Heart right ventricle (tissue), 16 donors: ENCODE measurements at regions not wholly inside any gene's neighbourhood (a gene's known extent, or its start where the extent isn't known, plus 50 kb on each side); places are given as distances from the start of the nearest gene placed in this dataset.

ENCODE experiments used
- ATAC-seq, 8 donors: fragments of 200-7000 bp; cut with Tn5 transposase; one replicate each; pipeline ENCODE4 v1.9.1; 2020; ENCODE audit warnings: mild to moderate bottlenecking in 8 of 8, moderate library complexity in 8 of 8, moderate number of reproducible peaks in 1 of 8
- DNase-seq, 2 donors: peaks; one replicate each; pipeline ENCODE4 v3.0.0-alpha.2; 2020
- H3K27ac ChIP-seq, 10 donors: fragments of 200-600 bp; sonication (generic) in 2 of 10; one replicate each; pipeline versions ENCODE4 v1.5.0 to v1.8.0; 2020 to 2022; ENCODE audit warnings: mild to moderate bottlenecking in 3 of 10
- H3K27me3 ChIP-seq, 7 donors: fragments of 200-600 bp; one replicate each; pipeline ENCODE4 v1.8.0; 2021 to 2022; ENCODE audit warnings: mild to moderate bottlenecking in 2 of 7
- H3K36me3 ChIP-seq, 9 donors: fragments of 200-600 bp; sonication (generic) in 1 of 9; one replicate each; pipeline versions ENCODE4 v1.5.0 to v1.8.0; 2020 to 2022; ENCODE audit warnings: mild to moderate bottlenecking in 2 of 9
- H3K4me1 ChIP-seq, 9 donors: fragments of 200-600 bp; sonication (generic) in 1 of 9; one replicate each; pipeline versions ENCODE4 v1.5.0 to v1.8.0; 2020 to 2022; ENCODE audit warnings: mild to moderate bottlenecking in 4 of 9
- H3K4me3 ChIP-seq, 10 donors: fragments of 200-600 bp; sonication (generic) in 2 of 10; one replicate each; pipeline versions ENCODE4 v1.5.0 to v1.8.0; 2020 to 2022; ENCODE audit warnings: mild to moderate bottlenecking in 7 of 10, moderate library complexity in 2 of 10
- H3K9me3 ChIP-seq, 11 donors: fragments of 200-600 bp in 10 of 11; sonication (generic) in 2 of 11; one replicate each; pipeline versions ENCODE4 v1.5.0 to v1.8.0; 2013 to 2022; ENCODE audit warnings: mild to moderate bottlenecking in 2 of 11, control low read depth in 1 of 11, moderate library complexity in 1 of 11
- WGBS, 2 donors: extraction: QIAGEN DNeasy Blood & Tissue Kit; methylation state at CpG; one replicate each; pipeline ENCODE4 v1.1.7; 2013; ENCODE audit warnings: inconsistent platforms in 1 of 2; 5-methylcytosine and 5-hydroxymethylcytosine counted together
- intact Hi-C, 10 donors: fragments of 100-400 bp; cut with DNase I; formaldehyde crosslinking; loops; one replicate each; pipeline versions ENCODE4 v1.11.1 to v1.14.2; 2022
- TF ChIP-seq, protein P1 (sequence below), 9 donors: fragments of 200-600 bp; sonication (generic) in 2 of 9; IDR thresholded peaks; one replicate each; pipeline versions ENCODE4 v1.5.0 to v1.8.0; 2021 to 2022; ENCODE audit warnings: antibody characterized with exemption in 9 of 9, mild to moderate bottlenecking in 5 of 9, moderate library complexity in 1 of 9
- donor health status: Arrhythmogenic right ventricular cardiomyopathy.
- donor health status: ischemic (EF 13 %, LVEDD 7.1; RV severe dilation, severe dysfunction).
- donor health status: healthy with polysubstance abuse.
- donor health status: DM: no; HTN: yes; CAD: no.
- donor health status: DM: no; HTN: no; CAD: no.
- donor health status: ischemic (EF 25% LVEDD 6.9; RV normal size, moderate dysfunction).
- donor health status: ischemic (EF 25% LVEDD 5.7; RV mildly dilated, moderate dysfunction).
- donor health status: healthy.
- donor health status: DM: yes; HTN: yes; CAD: no.
- donor health status: Ischemic cardiomyopathy.
- donor health status: ischemic (EF 35%, LVEDD 5.7; RV mildly dilated, moderate dysfunction).
- donor health status: nonischemic (EF 11% LVEDD 7.7; RV severe dilation, severe dysfunction).
- donor health status: DM: yes; HTN: yes; CAD: no.
- donor health status: PGD.
- donor health status: ischemic (EF 29% LVEDD 5.4; RV normal size, mild dysfunction).
- donor health status: nonischemic (EF 23%, LVEDD 6.1; RV moderate dilation, normal function).

DNA sequence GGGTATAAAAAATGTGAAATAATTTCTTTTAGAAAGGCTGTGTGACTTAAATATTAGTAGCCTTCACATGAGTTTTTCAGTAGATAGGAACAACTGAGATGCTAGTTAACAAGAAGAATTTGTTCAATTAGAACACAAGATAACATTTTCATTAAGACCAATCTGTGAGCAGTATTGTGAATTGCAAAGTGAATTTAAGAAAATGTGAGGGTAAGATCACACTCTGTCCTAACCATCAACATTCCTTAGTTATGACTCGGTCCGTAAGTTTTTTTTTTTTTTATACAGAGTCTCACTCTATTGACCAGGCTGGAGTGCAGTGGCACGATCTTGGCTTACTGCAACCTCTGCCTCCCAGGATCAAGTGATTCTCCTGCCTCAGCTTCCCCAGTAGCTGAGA is 180.2 kb upstream of the EGFLAM start:
- H3K27me3 ChIP-seq: peaks cover 0 to 5% (median 0%) of the 10 kb centered on the region in 7 donors
- intact Hi-C loops: no loop called here
- H3K4me3 ChIP-seq: no peak overlapping the region
- 77 to 84% methylated on average over 3 of the region's 3 CpGs for WGBS, 2 donors
- DNase-seq (no peak), ATAC-seq (no peak)
- H3K9me3 ChIP-seq: no peaks in the 10 kb centered on the region
- TF ChIP-seq, protein P1, sequence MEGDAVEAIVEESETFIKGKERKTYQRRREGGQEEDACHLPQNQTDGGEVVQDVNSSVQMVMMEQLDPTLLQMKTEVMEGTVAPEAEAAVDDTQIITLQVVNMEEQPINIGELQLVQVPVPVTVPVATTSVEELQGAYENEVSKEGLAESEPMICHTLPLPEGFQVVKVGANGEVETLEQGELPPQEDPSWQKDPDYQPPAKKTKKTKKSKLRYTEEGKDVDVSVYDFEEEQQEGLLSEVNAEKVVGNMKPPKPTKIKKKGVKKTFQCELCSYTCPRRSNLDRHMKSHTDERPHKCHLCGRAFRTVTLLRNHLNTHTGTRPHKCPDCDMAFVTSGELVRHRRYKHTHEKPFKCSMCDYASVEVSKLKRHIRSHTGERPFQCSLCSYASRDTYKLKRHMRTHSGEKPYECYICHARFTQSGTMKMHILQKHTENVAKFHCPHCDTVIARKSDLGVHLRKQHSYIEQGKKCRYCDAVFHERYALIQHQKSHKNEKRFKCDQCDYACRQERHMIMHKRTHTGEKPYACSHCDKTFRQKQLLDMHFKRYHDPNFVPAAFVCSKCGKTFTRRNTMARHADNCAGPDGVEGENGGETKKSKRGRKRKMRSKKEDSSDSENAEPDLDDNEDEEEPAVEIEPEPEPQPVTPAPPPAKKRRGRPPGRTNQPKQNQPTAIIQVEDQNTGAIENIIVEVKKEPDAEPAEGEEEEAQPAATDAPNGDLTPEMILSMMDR (IDR thresholded peaks at IDR 0.05): no peak
- no peaks in the 10 kb centered on the region for H3K4me1 ChIP-seq
- H3K36me3 ChIP-seq: no peaks in the 10 kb centered on the region
- no peak overlapping the region for H3K27ac ChIP-seq

DNA sequence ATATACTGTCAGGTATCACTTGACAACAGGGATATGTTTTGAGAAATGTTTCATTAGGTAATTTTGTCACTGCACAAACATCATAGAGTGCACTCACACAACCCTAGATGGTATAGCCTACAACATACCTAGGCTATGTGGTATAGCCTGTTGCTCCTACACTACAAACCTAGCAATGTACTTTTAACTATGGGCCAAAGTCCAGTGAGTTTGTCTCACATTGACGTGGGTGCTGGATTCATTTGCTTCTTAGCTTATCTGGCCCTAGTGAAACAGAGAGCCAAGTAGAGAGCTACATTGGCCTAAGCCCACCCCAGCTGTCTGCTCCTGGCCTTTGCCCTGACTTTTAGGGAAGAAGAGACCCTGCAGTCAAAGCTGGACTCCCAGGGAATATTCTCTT is 180.7 kb upstream of the EGFLAM start:
- Histone ChIP-seq H3K36me3 (no peaks in the 10 kb centered on the region), H3K4me3 (no peak overlapping the region), H3K27me3 (peaks cover 0 to 5% (median 0%) of the 10 kb centered on the region in 7 donors), H3K27ac (no peak overlapping the region), H3K9me3 (no peaks in the 10 kb centered on the region), H3K4me1 (no peaks in the 10 kb centered on the region)
- WGBS, 2 donors: 47 to 52% methylated on average over 1 of the region's 1 CpG
- intact Hi-C loops: no loop called here
- ATAC-seq (no peak), DNase-seq (no peak)
- TF ChIP-seq, protein P1 (IDR thresholded peaks at IDR 0.05): no peak

DNA sequence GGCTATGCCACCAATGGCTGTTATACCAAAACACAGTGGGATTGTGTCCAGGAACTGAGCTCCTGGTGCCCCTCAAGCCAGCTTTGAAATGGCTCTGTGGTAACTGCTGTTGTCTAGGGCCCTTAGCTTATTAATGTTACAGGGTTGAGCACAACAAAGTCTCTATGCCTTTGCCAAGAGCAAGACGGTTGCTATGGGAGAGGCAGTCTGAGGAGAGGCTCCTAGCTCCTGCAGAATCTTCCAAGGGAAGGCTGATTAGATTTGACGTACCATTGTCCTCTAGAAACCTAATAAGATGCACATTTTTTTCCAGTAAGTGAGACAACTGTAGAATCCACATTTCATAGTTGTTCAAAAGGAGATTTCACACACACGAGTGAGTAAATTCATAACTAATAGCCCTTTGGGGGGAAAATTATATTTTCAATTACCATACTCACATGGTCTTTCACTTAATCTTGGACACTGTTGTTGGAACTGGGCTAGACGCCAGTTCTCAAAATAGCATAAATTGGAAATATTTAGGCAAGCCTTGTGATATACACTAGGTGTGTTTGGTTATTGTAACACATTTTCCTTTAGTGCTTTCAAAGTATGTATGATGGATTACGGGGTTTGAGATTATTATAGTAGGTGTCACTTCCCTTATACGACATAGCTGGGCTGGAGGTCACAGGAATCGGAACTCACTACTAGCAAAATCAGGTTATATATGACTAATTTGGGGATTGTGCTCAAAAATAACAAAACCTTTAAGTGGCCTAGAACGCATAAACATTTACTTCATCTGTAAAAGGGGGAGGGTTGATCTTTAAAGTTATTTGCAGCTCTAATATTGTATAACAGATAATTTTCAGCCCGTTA is 186.3 kb upstream of the EGFLAM start:
- Histone ChIP-seq H3K4me1 (no peaks in the 10 kb centered on the region), H3K9me3 (peaks cover 0 to 2% (median 0%) of the 10 kb centered on the region in 11 donors), H3K36me3 (no peaks in the 10 kb centered on the region), H3K27me3 (peaks cover 0 to 5% (median 0%) of the 10 kb centered on the region in 7 donors), H3K27ac (no peak overlapping the region), H3K4me3 (no peak overlapping the region)
- intact Hi-C loops: no loop called here
- TF ChIP-seq, protein P1 (IDR thresholded peaks at IDR 0.05): no peak
- WGBS, 2 donors: 64 to 70% methylated on average over 9 of the region's 9 CpGs
- DNase-seq (no peak), ATAC-seq (no peak)

DNA sequence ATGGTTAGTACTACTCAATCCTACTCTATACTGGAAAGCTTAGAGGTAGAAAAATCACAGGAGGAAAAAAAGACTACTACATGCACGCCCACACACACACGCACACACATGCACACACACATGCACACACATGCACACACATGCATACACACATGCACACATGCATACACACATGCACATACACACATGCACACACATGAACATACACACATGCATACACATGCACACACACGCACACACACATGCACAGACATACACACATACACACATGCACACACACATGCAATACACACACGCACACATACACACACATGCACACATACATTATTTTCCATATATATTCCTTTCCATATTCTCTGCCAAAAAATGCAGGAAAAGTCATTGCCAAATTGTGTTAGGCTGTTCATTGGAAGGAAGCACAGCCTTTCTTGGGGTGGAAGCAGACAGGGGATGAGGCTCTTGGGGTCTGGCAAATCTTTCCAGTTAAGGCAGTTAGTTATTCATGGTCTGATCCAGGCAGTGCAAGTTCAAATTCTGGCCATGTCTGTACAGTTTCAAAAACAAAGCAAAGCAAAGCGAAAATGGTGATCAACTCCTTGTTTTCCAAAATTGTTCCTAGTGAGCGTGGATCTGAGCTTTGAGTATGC is 187.9 kb upstream of the EGFLAM start:
- TF ChIP-seq, protein P1 (IDR thresholded peaks at IDR 0.05): no peak
- intact Hi-C loops: no loop called here
- Histone ChIP-seq H3K4me3 (no peak overlapping the region), H3K9me3 (peaks cover 0 to 17% (median 0%) of the 10 kb centered on the region in 11 donors), H3K27me3 (peaks cover 0 to 5% (median 0%) of the 10 kb centered on the region in 7 donors), H3K36me3 (no peaks in the 10 kb centered on the region), H3K27ac (no peak overlapping the region), H3K4me1 (no peaks in the 10 kb centered on the region)
- 91 to 93% methylated on average over 6 of the region's 6 CpGs for WGBS, 2 donors
- ATAC-seq (no peak), DNase-seq (no peak)
